H9 (cell line): ENCODE measurements at regions not wholly inside any gene's neighbourhood (a gene's known extent, or its start where the extent isn't known, plus 50 kb on each side); places are given as distances from the start of the nearest gene placed in this dataset.
A peak's percentile ranks its signal among the peaks of the same experiment; 100 is the strongest.
"Not testable (repeated sequence)": the region's sequence is repeated elsewhere in the genome, so short reads cannot be mapped to it uniquely, and the experiment has no call there.

ENCODE experiments used
- DNase-seq: peaks from one replicate; pipeline ENCODE4 v3.0.0-alpha.2; 2017
- H2AFZ ChIP-seq: one replicate; pipeline ENCODE4 v1.6.1; 2013; ENCODE audit warnings: mild to moderate bottlenecking, low read length, control low read depth, moderate library complexity
- H2AK5ac ChIP-seq: 2 replicates; pipeline ENCODE4 v1.6.1; 2013; ENCODE audit warnings: low read length, control low read depth, mixed read lengths; ENCODE audit not compliant: insufficient read length
- H2BK120ac ChIP-seq: one replicate; pipeline ENCODE4 v1.6.1; 2013; ENCODE audit warnings: low read depth, mild to moderate bottlenecking, low read length, control low read depth, inconsistent platforms; ENCODE audit not compliant: poor library complexity, severe bottlenecking
- H2BK12ac ChIP-seq: 2 replicates; pipeline ENCODE4 v1.6.1; 2013; ENCODE audit warnings: low read length, control low read depth, mixed read lengths, low read depth; ENCODE audit not compliant: insufficient read length
- H2BK15ac ChIP-seq: 2 replicates; pipeline ENCODE4 v1.6.1; 2013; ENCODE audit warnings: low read depth, low read length, control low read depth
- H2BK20ac ChIP-seq: one replicate; pipeline ENCODE4 v1.6.1; 2013; ENCODE audit warnings: low read depth, mild to moderate bottlenecking, low read length, control low read depth, inconsistent platforms; ENCODE audit not compliant: poor library complexity, severe bottlenecking
- H2BK5ac ChIP-seq: 2 replicates; pipeline ENCODE4 v1.6.1; 2013; ENCODE audit warnings: low read length, control low read depth, mixed read lengths; ENCODE audit not compliant: insufficient read length
- H3K14ac ChIP-seq: 2 replicates; pipeline ENCODE4 v1.6.1; 2013; ENCODE audit warnings: low read length, control low read depth; ENCODE audit not compliant: insufficient read depth
- H3K18ac ChIP-seq: 2 replicates; pipeline ENCODE4 v1.6.1; 2013; ENCODE audit warnings: low read depth, mild to moderate bottlenecking, mixed read lengths, low read length, control low read depth; ENCODE audit not compliant: insufficient read length
- H3K23ac ChIP-seq: 2 replicates; pipeline ENCODE4 v1.6.1; 2013; ENCODE audit warnings: low read length, control low read depth, mixed read lengths, low read depth; ENCODE audit not compliant: insufficient read length
- H3K23me2 ChIP-seq: 2 replicates; pipeline ENCODE4 v1.6.1; 2013; ENCODE audit warnings: low read depth, mild to moderate bottlenecking, mixed read lengths, low read length, control low read depth; ENCODE audit not compliant: insufficient read length, poor library complexity, severe bottlenecking
- H3K27ac ChIP-seq: 2 replicates; pipeline ENCODE4 v1.5.1; 2013; ENCODE audit warnings: low read length, control low read depth, mixed read lengths, low read depth; ENCODE audit not compliant: insufficient read length
- H3K27me3 ChIP-seq: 2 replicates; pipeline ENCODE4 v1.6.1; 2013; ENCODE audit warnings: low read length, control low read depth, inconsistent platforms; ENCODE audit not compliant: insufficient read depth
- H3K4ac ChIP-seq: 2 replicates; pipeline ENCODE4 v1.6.1; 2013; ENCODE audit warnings: low read depth, mild to moderate bottlenecking, control low read depth, inconsistent platforms, low read length, moderate library complexity
- H3K4me1 ChIP-seq: 2 replicates; pipeline ENCODE4 v1.6.1; 2013; ENCODE audit warnings: low read length, control low read depth, inconsistent platforms; ENCODE audit not compliant: insufficient read depth
- H3K4me2 ChIP-seq: 2 replicates; pipeline ENCODE4 v1.6.1; 2013; ENCODE audit warnings: low read length, control low read depth, mixed read lengths; ENCODE audit not compliant: insufficient read length, insufficient read depth
- H3K56ac ChIP-seq: 2 replicates; pipeline ENCODE4 v1.6.1; 2013; ENCODE audit warnings: low read depth, mild to moderate bottlenecking, mixed read lengths, low read length, control low read depth; ENCODE audit not compliant: insufficient read length
- H3K79me1 ChIP-seq: 2 replicates; pipeline ENCODE4 v1.6.1; 2013; ENCODE audit warnings: low read depth, mild to moderate bottlenecking, moderate library complexity, low read length, control low read depth, inconsistent platforms; ENCODE audit not compliant: insufficient read depth, poor library complexity, severe bottlenecking
- H3K79me2 ChIP-seq: 2 replicates; pipeline ENCODE4 v1.6.1; 2013; ENCODE audit warnings: low read length, control low read depth, inconsistent platforms; ENCODE audit not compliant: insufficient read depth
- H3K9ac ChIP-seq: 2 replicates; pipeline ENCODE4 v1.6.1; 2013; ENCODE audit warnings: low read length, control low read depth, mixed read lengths; ENCODE audit not compliant: insufficient read length; ENCODE audit errors: extremely low read depth
- H3K9me3 ChIP-seq: one replicate; pipeline ENCODE4 v1.6.1; 2013; ENCODE audit warnings: low read depth, low read length, inconsistent platforms; ENCODE audit not compliant: control insufficient read depth
- H3T11ph ChIP-seq: one replicate; pipeline ENCODE4 v1.6.1; 2013; ENCODE audit warnings: mild to moderate bottlenecking, low read length, control low read depth, inconsistent platforms
- H4K20me1 ChIP-seq: one replicate; pipeline ENCODE4 v1.6.1; 2013; ENCODE audit not compliant: control insufficient read depth, insufficient read length, insufficient read depth
- H4K5ac ChIP-seq: 2 replicates; pipeline ENCODE4 v1.6.1; 2013; ENCODE audit warnings: low read depth, mild to moderate bottlenecking, mixed read lengths, low read length, control low read depth; ENCODE audit not compliant: insufficient read length
- H4K8ac ChIP-seq: replicated peaks from 2 replicates; pipeline ENCODE4 v1.6.1; 2013; ENCODE audit warnings: low read length, control low read depth, mixed read lengths, low read depth; ENCODE audit not compliant: insufficient read length
- H4K91ac ChIP-seq: 2 replicates; pipeline ENCODE4 v1.6.1; 2013; ENCODE audit warnings: low read depth, mild to moderate bottlenecking, moderate library complexity, mixed read lengths, low read length, control low read depth; ENCODE audit not compliant: insufficient read length
- H3K27ac Mint-ChIP-seq, 3 experiments: 2 replicates in 2 of 3; 3 replicates in 1 of 3; pipeline ENCODE4 v1.8.0; 2020 to 2021; ENCODE audit warnings: mixed read lengths in 3 of 3, mild to moderate bottlenecking in 1 of 3, moderate library complexity in 1 of 3
- H3K27me3 Mint-ChIP-seq: 2 replicates; pipeline ENCODE4 v1.8.0; 2021; ENCODE audit warnings: low read depth, mild to moderate bottlenecking, moderate library complexity, mixed read lengths
- H3K36me3 Mint-ChIP-seq, 3 experiments: 2 replicates in 2 of 3; 3 replicates in 1 of 3; pipeline ENCODE4 v1.8.0; 2020 to 2021; ENCODE audit warnings: low read depth in 3 of 3, mixed read lengths in 3 of 3; ENCODE audit not compliant: insufficient read depth in 1 of 3
- H3K4me1 Mint-ChIP-seq, 2 experiments: 2 replicates each; pipeline ENCODE4 v1.8.0; 2020; ENCODE audit warnings: mixed read lengths in 2 of 2
- H3K4me3 Mint-ChIP-seq, 2 experiments: 2 replicates in 1 of 2; 3 replicates in 1 of 2; pipeline ENCODE4 v1.8.0; 2020 to 2021; ENCODE audit warnings: mild to moderate bottlenecking in 2 of 2, mixed read lengths in 2 of 2, moderate library complexity in 1 of 2
- H3K9me3 Mint-ChIP-seq, 2 experiments: 2 replicates in 1 of 2; 3 replicates in 1 of 2; pipeline ENCODE4 v1.8.0; 2020; ENCODE audit warnings: mild to moderate bottlenecking in 2 of 2, mixed read lengths in 2 of 2, moderate library complexity in 1 of 2
- WGBS: extraction: QIAGEN DNeasy Blood & Tissue Kit; methylation state at CpG from one replicate; pipeline ENCODE4 v1.1.7; 2013; ENCODE audit warnings: missing lambda C conversion rate, low lambda C conversion rate, mixed read lengths; ENCODE audit not compliant: insufficient read length; ENCODE audit errors: extremely low coverage; 5-methylcytosine and 5-hydroxymethylcytosine counted together
- TF ChIP-seq, protein P1 (sequence below): fragments of 200-600 bp; sonication (generic); conservative IDR thresholded peaks from 3 replicates; pipeline ENCODE4 v1.8.0; 2021; ENCODE audit warnings: antibody characterized with exemption, mild to moderate bottlenecking

DNA sequence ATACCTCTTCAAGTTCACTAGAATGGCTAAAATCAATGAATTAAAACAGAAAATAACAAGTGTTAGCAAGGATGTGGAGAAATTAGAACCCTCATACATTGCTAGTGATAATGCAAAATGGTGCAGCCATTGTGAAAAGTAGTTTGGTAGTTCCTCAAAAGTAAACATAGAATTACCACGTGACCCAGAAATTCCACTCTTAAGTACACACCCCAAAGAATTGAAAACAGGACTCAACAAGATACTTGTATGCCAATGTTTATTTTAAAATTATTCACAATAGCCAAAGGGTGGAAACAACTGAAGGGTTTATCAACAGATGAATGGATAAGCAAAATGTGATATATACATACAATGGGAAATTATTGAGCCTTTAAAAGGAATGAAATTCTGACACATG is 70.3 kb downstream of the BARX1 start:
- H2AK5ac ChIP-seq: no peak overlapping the region
- H3K4me1 ChIP-seq: no peaks in the 10 kb centered on the region
- H3K4me2 ChIP-seq: no peak overlapping the region
- no peak overlapping the region for H3K56ac ChIP-seq
- H2BK120ac ChIP-seq: no peak overlapping the region
- H3K27me3 ChIP-seq: no peaks in the 10 kb centered on the region
- no CpG with 5 or more reads among the region's 1 CpG for WGBS
- H3K23ac ChIP-seq: no peak overlapping the region
- H3K9me3 Mint-ChIP-seq: peaks cover 0 to 4% of the 10 kb centered on the region in 2 experiments; a peak in 2 of 5 replicates
- no peaks in the 10 kb centered on the region for H3K36me3 Mint-ChIP-seq
- no peak overlapping the region for H3K27ac Mint-ChIP-seq
- H3K27me3 Mint-ChIP-seq: peaks cover 8% of the 10 kb centered on the region
- H3K4me3 Mint-ChIP-seq: no peak overlapping the region
- H2AFZ ChIP-seq: no peak overlapping the region
- H3K27ac ChIP-seq: no peak overlapping the region
- DNase-seq: no peak
- H3K9me3 ChIP-seq: no peaks in the 10 kb centered on the region
- no peak overlapping the region for H3K14ac ChIP-seq
- no peaks in the 10 kb centered on the region; a peak in 1 of 4 replicates for H3K4me1 Mint-ChIP-seq
- H2BK20ac ChIP-seq: no peak overlapping the region
- H4K5ac ChIP-seq: no peak overlapping the region
- H3K79me2 ChIP-seq: no peaks in the 10 kb centered on the region
- no peak overlapping the region for H3K4ac ChIP-seq
- no peak overlapping the region for H3K9ac ChIP-seq
- H3K79me1 ChIP-seq: no peaks in the 10 kb centered on the region
- no peak overlapping the region for H2BK15ac ChIP-seq
- H3K18ac ChIP-seq: no peak overlapping the region
- TF ChIP-seq, protein P1, sequence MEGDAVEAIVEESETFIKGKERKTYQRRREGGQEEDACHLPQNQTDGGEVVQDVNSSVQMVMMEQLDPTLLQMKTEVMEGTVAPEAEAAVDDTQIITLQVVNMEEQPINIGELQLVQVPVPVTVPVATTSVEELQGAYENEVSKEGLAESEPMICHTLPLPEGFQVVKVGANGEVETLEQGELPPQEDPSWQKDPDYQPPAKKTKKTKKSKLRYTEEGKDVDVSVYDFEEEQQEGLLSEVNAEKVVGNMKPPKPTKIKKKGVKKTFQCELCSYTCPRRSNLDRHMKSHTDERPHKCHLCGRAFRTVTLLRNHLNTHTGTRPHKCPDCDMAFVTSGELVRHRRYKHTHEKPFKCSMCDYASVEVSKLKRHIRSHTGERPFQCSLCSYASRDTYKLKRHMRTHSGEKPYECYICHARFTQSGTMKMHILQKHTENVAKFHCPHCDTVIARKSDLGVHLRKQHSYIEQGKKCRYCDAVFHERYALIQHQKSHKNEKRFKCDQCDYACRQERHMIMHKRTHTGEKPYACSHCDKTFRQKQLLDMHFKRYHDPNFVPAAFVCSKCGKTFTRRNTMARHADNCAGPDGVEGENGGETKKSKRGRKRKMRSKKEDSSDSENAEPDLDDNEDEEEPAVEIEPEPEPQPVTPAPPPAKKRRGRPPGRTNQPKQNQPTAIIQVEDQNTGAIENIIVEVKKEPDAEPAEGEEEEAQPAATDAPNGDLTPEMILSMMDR: no peak
- no peak overlapping the region for H2BK5ac ChIP-seq
- no peak overlapping the region for H3T11ph ChIP-seq
- no peak overlapping the region for H4K91ac ChIP-seq
- no peaks in the 10 kb centered on the region for H3K23me2 ChIP-seq
- H4K20me1 ChIP-seq: no peaks in the 10 kb centered on the region
- no peak overlapping the region for H4K8ac ChIP-seq
- no peak overlapping the region for H2BK12ac ChIP-seq

DNA sequence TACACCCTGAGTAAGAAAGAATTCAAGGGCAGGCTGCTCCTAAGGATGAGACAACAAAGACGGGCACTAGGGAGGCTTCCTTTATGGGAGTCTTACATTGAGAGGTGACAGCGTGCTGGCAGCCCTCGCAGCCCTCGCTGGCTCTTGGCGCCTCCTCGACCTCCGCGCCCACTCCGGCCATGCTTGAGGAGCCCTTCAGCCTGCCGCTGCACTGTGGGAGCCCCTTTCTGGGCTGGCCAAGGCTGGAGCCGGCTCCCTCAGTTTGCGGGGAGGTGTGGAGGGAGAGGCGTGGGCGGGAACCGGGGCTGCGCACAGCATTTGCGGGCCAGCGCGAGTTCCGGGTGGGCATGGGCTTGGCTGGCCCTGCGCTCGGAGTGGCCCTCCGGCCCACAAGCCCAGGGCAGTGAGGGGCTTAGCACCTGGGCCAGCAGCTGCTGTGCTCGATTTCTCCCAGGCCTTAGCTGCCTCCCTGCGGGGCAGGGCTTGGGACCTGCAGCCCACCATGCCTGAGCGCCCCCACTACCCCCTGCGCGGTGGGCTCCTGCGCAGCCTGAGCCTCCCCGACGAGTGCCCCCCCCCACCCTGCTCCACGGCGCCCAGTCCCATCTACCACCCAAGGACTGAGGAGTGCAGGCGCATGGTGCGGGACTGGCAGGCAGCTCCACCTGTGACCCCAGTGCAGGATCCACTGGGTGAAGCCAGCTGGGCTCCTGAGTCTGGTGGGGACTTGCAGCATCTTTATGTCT is 75.3 kb downstream of the BARX1 start:
- peak; percentile 20 for DNase-seq
- H2AFZ ChIP-seq, H3K4ac ChIP-seq, H3K4me1 ChIP-seq, H3K27ac ChIP-seq, H3K4me3 Mint-ChIP-seq, H2AK5ac ChIP-seq, H3K27me3 Mint-ChIP-seq, H3T11ph ChIP-seq, H2BK120ac ChIP-seq, H3K4me2 ChIP-seq, H4K8ac ChIP-seq, H3K56ac ChIP-seq, H2BK15ac ChIP-seq, H2BK20ac ChIP-seq, H2BK12ac ChIP-seq, H3K9ac ChIP-seq, H3K27me3 ChIP-seq, H2BK5ac ChIP-seq, H3K18ac ChIP-seq, H4K5ac ChIP-seq, H3K4me1 Mint-ChIP-seq, H3K27ac Mint-ChIP-seq, H3K79me1 ChIP-seq, H3K23ac ChIP-seq, H3K23me2 ChIP-seq, H3K79me2 ChIP-seq, H4K20me1 ChIP-seq, H4K91ac ChIP-seq, H3K14ac ChIP-seq: not testable (repeated sequence)
- WGBS: no CpG with 5 or more reads among the region's 35 CpGs
- Mint-ChIP-seq H3K9me3 (peaks cover 28 to 32% of the 10 kb centered on the region in 2 experiments), H3K36me3 (peaks cover 6 to 11% (median 8%) of the 10 kb centered on the region in 3 experiments)
- peaks cover 12% of the 10 kb centered on the region for H3K9me3 ChIP-seq
